AG09319 (cell line): ENCODE measurements at regions not wholly inside any gene's neighbourhood (a gene's known extent, or its start where the extent isn't known, plus 50 kb on each side); places are given as distances from the start of the nearest gene placed in this dataset.
"Not testable (repeated sequence)": the region's sequence is repeated elsewhere in the genome, so short reads cannot be mapped to it uniquely, and the experiment has no call there.

Experiments
- DNase-seq: peaks from one replicate; pipeline ENCODE4 v3.0.0-alpha.2; 2010; ENCODE audit warnings: low read depth; ENCODE audit errors: extremely low read depth
- TF ChIP-seq, protein P1 (sequence below): IDR thresholded peaks from 2 replicates; pipeline ENCODE4 v1.5.1; 2011; ENCODE audit warnings: low read depth, mild to moderate bottlenecking, inconsistent platforms, low read length, moderate library complexity

DNA sequence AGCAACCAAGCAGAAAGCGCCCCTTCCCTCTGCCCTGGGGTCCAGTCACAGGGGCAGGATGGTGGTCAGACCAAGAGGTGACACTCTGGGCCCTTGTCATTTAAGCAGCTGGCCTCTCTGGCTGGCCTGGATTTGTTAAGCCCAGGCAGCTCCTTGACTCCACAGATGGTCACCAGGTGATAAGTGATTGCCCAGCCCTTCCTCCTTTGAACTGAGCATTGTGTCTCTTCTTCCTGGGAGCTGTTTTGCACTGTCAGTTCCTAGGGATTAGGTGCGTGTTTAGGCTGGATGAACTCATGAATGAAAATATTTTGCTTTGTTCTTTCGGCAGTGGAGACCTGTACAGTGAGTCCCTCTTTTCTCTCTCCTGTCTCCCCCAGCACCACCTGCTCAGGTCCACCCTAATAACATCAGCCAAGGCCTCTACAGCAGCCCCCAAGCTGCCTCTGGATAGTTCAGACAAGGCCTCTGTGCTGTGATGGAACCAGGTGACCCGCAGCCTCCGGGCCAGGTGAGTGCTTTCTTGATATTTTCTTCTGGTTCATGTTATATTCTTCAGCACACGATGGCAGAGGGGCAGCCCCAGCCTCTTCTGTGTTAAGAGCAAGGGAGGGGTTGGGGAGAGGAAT, 139.7 kb upstream of the PITX1 start:
- DNase-seq: no peak
- TF ChIP-seq, protein P1, sequence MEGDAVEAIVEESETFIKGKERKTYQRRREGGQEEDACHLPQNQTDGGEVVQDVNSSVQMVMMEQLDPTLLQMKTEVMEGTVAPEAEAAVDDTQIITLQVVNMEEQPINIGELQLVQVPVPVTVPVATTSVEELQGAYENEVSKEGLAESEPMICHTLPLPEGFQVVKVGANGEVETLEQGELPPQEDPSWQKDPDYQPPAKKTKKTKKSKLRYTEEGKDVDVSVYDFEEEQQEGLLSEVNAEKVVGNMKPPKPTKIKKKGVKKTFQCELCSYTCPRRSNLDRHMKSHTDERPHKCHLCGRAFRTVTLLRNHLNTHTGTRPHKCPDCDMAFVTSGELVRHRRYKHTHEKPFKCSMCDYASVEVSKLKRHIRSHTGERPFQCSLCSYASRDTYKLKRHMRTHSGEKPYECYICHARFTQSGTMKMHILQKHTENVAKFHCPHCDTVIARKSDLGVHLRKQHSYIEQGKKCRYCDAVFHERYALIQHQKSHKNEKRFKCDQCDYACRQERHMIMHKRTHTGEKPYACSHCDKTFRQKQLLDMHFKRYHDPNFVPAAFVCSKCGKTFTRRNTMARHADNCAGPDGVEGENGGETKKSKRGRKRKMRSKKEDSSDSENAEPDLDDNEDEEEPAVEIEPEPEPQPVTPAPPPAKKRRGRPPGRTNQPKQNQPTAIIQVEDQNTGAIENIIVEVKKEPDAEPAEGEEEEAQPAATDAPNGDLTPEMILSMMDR: no peak

DNA sequence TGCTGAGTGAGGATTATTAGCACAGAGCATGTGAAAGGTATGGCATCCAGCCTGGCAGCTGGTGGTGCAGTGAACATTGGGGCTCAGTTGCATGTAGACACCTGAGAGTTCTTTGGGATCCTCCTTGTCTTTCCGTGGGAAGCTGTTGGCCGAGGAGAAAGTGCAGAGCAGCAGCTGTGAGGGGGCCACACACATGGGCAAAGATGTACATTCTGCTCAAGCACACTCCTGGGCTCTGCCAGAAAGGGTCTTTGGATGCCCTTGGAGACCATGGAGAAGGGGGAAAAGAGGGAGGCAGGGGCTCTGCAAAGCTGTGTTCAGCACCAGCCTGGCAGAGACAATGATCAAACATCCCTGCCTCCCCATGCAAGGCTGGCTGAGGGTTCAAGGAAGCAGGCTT, 138.7 kb upstream of the PITX1 start:
- DNase-seq: no peak
- TF ChIP-seq, protein P1: no peak

DNA sequence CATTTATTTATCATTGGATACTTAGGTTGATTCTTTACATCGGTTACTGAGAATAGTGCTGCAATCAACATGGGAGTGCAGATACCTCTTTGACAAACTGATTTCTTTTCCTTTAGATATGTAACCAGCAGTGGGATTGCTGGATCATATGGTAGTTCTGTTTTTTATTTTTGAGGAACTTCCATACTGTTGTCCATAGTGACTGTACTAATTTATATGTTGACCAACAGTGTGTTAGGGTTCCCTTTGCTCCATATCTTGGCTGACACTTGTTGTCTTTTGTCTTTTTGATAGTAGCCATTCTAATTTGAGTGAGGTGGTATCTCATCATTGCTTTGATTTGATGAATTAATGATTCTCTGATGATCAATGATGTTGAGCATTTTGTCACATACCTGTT, 137.3 kb upstream of the PITX1 start:
- TF ChIP-seq, protein P1: no peak
- DNase-seq: no peak

DNA sequence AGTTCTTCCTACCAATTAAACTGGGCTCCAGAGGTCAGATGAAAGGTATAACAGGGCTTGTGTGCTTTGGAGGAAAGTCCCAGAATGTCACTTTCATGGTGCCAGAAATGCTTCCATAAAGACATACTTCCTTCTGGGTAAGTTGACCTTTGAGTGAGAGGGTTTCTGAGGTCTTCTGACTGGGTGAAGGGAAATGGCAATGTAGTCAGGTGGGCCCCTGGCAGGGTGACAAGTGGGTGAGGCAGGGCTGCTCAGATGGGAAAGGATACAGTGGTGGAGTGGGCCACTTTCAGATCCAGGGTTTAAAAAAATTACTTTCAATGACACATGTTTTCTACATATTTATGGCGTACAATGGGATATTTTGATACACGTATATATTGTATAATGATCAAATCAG, 136.5 kb upstream of the PITX1 start:
- DNase-seq: no peak
- TF ChIP-seq, protein P1: no peak

DNA sequence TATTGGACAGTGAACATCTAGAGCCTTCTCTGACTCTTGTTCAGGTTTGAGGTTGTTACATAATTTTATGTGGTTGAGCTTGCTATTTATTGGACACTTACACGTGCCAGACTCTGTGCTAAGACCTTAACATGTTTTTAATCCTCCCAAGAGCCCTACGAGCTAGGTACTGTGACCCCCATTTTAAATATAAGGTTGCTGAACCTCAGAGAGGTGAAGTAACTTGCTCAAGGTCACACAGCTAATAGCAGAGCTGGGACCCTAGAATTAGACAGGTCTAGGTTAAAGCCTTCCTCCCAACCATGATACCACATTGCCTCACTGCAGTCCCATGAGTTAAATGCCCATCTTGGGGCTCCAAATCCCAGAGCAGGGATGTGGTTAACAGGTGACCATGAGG, 135.7 kb upstream of the PITX1 start:
- TF ChIP-seq, protein P1: no peak

DNA sequence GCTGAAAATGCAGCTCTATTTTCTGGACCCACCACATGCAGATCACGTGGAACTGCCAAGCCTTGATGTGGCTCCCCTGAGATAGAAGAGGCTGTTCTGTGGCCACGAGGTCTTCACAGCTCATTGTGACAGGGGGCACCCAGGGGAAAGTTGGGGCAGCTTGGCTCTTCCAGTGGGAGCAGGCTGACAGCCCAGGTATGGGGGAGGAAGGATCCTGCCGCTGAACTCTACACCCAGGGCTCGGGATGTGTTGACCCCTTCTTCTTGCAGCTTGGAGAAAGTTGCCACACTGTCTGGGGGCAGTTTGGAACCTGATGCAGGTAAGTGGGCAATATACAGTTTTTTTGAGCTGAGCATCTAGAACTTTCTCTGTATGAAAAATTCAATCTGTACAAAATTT, 133.6 kb upstream of the PITX1 start:
- DNase-seq: no peak

More for the DNA sequence above, 135.7 kb upstream of the PITX1 start:
- DNase-seq: no peak

DNA sequence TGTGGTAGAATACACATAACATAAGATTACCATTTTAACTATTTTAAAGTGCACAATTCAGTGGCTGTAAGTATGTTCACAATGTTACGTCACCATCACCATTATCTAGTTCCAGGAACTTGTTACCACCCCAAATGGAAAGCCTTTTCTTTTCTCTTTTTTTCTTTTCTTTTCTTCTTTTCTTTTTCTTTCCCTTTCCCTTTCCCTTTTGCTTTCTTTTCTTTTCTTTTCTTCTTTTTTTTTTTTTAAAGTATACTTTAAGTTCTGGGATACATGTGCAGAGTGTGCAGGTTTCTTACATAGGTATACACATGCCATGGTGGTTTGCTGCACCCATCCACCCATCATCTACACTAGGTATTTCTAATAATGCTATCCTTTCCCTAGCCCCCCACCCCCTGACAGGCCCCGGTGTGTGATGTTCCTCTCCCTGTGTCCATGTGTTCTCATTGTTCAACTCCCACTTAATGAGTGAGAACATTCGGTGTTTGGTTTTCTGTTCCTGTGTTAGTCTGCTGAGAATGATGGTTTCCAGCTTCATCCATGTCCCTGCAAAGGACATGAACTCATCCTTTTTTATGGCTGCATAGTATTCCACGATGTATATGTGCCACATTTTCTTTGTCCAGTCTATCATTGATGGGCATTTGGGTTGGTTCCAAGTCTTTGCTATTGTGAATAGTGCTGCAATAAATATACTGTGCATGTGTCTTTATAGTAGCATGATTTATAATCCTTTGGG, 131.0 kb upstream of the PITX1 start:
- not testable (repeated sequence) for DNase-seq

More for the DNA sequence above, 133.6 kb upstream of the PITX1 start:
- TF ChIP-seq, protein P1: no peak
